GM23248 (cell line): ENCODE measurements at regions not wholly inside any gene's neighbourhood (a gene's known extent, or its start where the extent isn't known, plus 50 kb on each side); places are given as distances from the start of the nearest gene placed in this dataset.

Experiments used
- EZH2 ChIP-seq: fragments of 200-600 bp; sonication (generic); IDR thresholded peaks from 2 replicates; pipeline ENCODE4 v1.6.1; 2018; ENCODE audit warnings: antibody characterized with exemption, mild to moderate bottlenecking; ENCODE audit not compliant: insufficient read depth, poor library complexity, severe bottlenecking
- EZH2phosphoT487 ChIP-seq: fragments of 200-600 bp; sonication (generic); IDR thresholded peaks from 2 replicates; pipeline ENCODE4 v1.6.1; 2018; ENCODE audit warnings: antibody characterized with exemption, moderate library complexity, mild to moderate bottlenecking, low read depth; ENCODE audit not compliant: insufficient read depth

GRCh38 chr6:147005499-147005898 is 198.7 kb upstream of the STXBP5 start:
- no peak for TF ChIP-seq EZH2
- TF ChIP-seq EZH2phosphoT487 = no peak
